ENCODE measurements at regions not wholly inside any gene's neighbourhood (a gene's known extent, or its start where the extent isn't known, plus 50 kb on each side); places are given as distances from the start of the nearest gene placed in this dataset.

- H3K27me3 ChIP-seq (ENCODE audit: insufficient read depth, low read length) = no peaks in the 10 kb centered on the region
- no peaks in the 10 kb centered on the region for H3K36me3 ChIP-seq (ENCODE audit: insufficient read depth, low read length)
- H3K27ac ChIP-seq (ENCODE audit: low read depth, low read length) = no peak overlapping the region
- peaks cover 18% of the 10 kb centered on the region for H3K4me1 ChIP-seq (ENCODE audit: insufficient read depth, low read length)
- DNase-seq (ENCODE audit: insufficient read length, low spot score, missing footprints) = no peak
- no peak overlapping the region for H2AFZ ChIP-seq (ENCODE audit: low read length)
- H4K20me1 ChIP-seq (ENCODE audit: insufficient read depth, low read length) = no peaks in the 10 kb centered on the region
- H3K4me3 ChIP-seq (ENCODE audit: insufficient read depth, low read length) = no peak overlapping the region
- H3K79me2 ChIP-seq (ENCODE audit: insufficient read depth, low read length) = no peaks in the 10 kb centered on the region
- H3K9me3 ChIP-seq (ENCODE audit: low read depth, low read length) = no peaks in the 10 kb centered on the region
- H3K4me2 ChIP-seq (ENCODE audit: insufficient read depth, low read length) = no peak overlapping the region
- no peak for TF ChIP-seq CTCF (IDR thresholded peaks at IDR 0.05; ENCODE audit: extremely low read depth, low read depth, low read length)
These were observed 714.1 kb upstream of the TMEM132C start for GRCh38 chr12:127552838-127553237.

DNA sequence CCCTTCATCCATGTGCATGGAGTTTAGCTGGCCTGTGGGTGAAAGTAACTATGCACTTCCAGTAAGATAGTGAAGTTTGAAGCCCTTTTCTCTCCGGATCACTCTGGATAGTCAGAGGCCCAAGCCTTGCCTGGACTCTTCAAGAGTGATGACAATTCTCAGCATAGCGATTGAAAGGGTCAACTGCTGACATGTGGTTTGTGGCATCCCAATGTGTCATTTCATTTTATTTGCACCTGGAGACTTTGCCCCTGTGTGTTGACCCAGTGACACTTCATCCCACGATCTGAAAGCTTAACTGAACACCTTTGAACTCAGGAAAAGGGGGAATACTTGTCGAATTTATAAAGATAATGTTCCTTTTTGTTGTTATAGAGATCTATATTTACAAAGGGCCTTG is 711.9 kb upstream of the TMEM132C start:
- Histone ChIP-seq H3K36me3 (ENCODE audit: insufficient read depth, low read length) (no peaks in the 10 kb centered on the region), H2AFZ (ENCODE audit: low read length) (no peak overlapping the region), H3K27ac (ENCODE audit: low read depth, low read length) (no peak overlapping the region), H3K9me3 (ENCODE audit: low read depth, low read length) (no peaks in the 10 kb centered on the region), H3K4me2 (ENCODE audit: insufficient read depth, low read length) (no peak overlapping the region), H3K4me1 (ENCODE audit: insufficient read depth, low read length) (peaks cover 23% of the 10 kb centered on the region), H3K27me3 (ENCODE audit: insufficient read depth, low read length) (no peaks in the 10 kb centered on the region), H4K20me1 (ENCODE audit: insufficient read depth, low read length) (no peaks in the 10 kb centered on the region), H3K4me3 (ENCODE audit: insufficient read depth, low read length) (no peak overlapping the region), H3K79me2 (ENCODE audit: insufficient read depth, low read length) (no peaks in the 10 kb centered on the region)
- no peak for DNase-seq (ENCODE audit: insufficient read length, low spot score, missing footprints)
- TF ChIP-seq CTCF (IDR thresholded peaks at IDR 0.05; ENCODE audit: extremely low read depth, low read depth, low read length) = no peak

- H3K4me3 ChIP-seq (ENCODE audit: insufficient read depth, low read length) = no peak overlapping the region
- H3K4me1 ChIP-seq (ENCODE audit: insufficient read depth, low read length) = peaks cover 13% of the 10 kb centered on the region
- no peaks in the 10 kb centered on the region for H3K79me2 ChIP-seq (ENCODE audit: insufficient read depth, low read length)
- no peak for TF ChIP-seq CTCF (IDR thresholded peaks at IDR 0.05; ENCODE audit: extremely low read depth, low read depth, low read length)
- no peak overlapping the region for H2AFZ ChIP-seq (ENCODE audit: low read length)
- H4K20me1 ChIP-seq (ENCODE audit: insufficient read depth, low read length) = no peaks in the 10 kb centered on the region
- DNase-seq (ENCODE audit: insufficient read length, low spot score, missing footprints) = peak; percentile 65
- H3K4me2 ChIP-seq (ENCODE audit: insufficient read depth, low read length) = no peak overlapping the region
- H3K9me3 ChIP-seq (ENCODE audit: low read depth, low read length) = no peaks in the 10 kb centered on the region
- no peak overlapping the region for H3K27ac ChIP-seq (ENCODE audit: low read depth, low read length)
- no peaks in the 10 kb centered on the region for H3K27me3 ChIP-seq (ENCODE audit: insufficient read depth, low read length)
- no peaks in the 10 kb centered on the region for H3K36me3 ChIP-seq (ENCODE audit: insufficient read depth, low read length)
These were observed 710.6 kb upstream of the TMEM132C start for GRCh38 chr12:127556231-127556886.

GRCh38 chr12:127558361-127558760 is 708.6 kb upstream of the TMEM132C start:
- no peak for DNase-seq (ENCODE audit: insufficient read length, low spot score, missing footprints)
- H3K79me2 ChIP-seq (ENCODE audit: insufficient read depth, low read length) = no peaks in the 10 kb centered on the region
- no peaks in the 10 kb centered on the region for H3K36me3 ChIP-seq (ENCODE audit: insufficient read depth, low read length)
- H3K9me3 ChIP-seq (ENCODE audit: low read depth, low read length) = no peaks in the 10 kb centered on the region
- no peak overlapping the region for H3K27ac ChIP-seq (ENCODE audit: low read depth, low read length)
- no peak overlapping the region for H3K4me3 ChIP-seq (ENCODE audit: insufficient read depth, low read length)
- no peak for TF ChIP-seq CTCF (IDR thresholded peaks at IDR 0.05; ENCODE audit: extremely low read depth, low read depth, low read length)
- H4K20me1 ChIP-seq (ENCODE audit: insufficient read depth, low read length) = no peaks in the 10 kb centered on the region
- no peaks in the 10 kb centered on the region for H3K27me3 ChIP-seq (ENCODE audit: insufficient read depth, low read length)
- H3K4me1 ChIP-seq (ENCODE audit: insufficient read depth, low read length) = peaks cover 13% of the 10 kb centered on the region
- H3K4me2 ChIP-seq (ENCODE audit: insufficient read depth, low read length) = no peak overlapping the region
- peak overlapping the region; percentile 40 for H2AFZ ChIP-seq (ENCODE audit: low read length)
